GM12878 (cell line): ENCODE measurements at regions not wholly inside any gene's neighbourhood (a gene's known extent, or its start where the extent isn't known, plus 50 kb on each side); places are given as distances from the start of the nearest gene placed in this dataset.

Experiments used
- BRCA1 ChIP-seq: IDR thresholded peaks from 2 replicates; pipeline ENCODE4 v1.6.1; 2011; ENCODE audit warnings: low read depth, low read length, improper control_type of control experiment
- KDM1A ChIP-seq: fragments of 200-600 bp; sonication (generic); IDR thresholded peaks from 2 replicates; pipeline ENCODE4 v1.6.1; 2016; ENCODE audit warnings: borderline replicate concordance
- MAX ChIP-seq: IDR thresholded peaks from 2 replicates; pipeline ENCODE4 v1.6.1; 2012; ENCODE audit warnings: low read depth, low read length, improper control_type of control experiment

GRCh38 chr7:125934955-125935354 is 1005.3 kb upstream of the POT1 start:
- no peak for TF ChIP-seq BRCA1
- TF ChIP-seq KDM1A: no peak
- TF ChIP-seq MAX: no peak
